IMR-90 (cell line): ENCODE measurements at regions not wholly inside any gene's neighbourhood (a gene's known extent, or its start where the extent isn't known, plus 50 kb on each side); places are given as distances from the start of the nearest gene placed in this dataset.
A peak's percentile ranks its signal among the peaks of the same experiment; 100 is the strongest.

Experiments used
- ATAC-seq: fragments of 200-7000 bp; cut with Tn5 transposase; 2 replicates; pipeline ENCODE4 v1.9.1; 2020; ENCODE audit warnings: low read depth, mild to moderate bottlenecking, moderate library complexity
- BruUV-seq: library from RNA; stranded (reverse); fragments of 400-500 nt; replicated peaks from 2 replicates; lab custom pipeline; 2021; lab: Mats Ljungman, UMichigan
- CTCF ChIA-PET: fragments of 300-600 bp; formaldehyde crosslinking; extraction: SDS; loops from one replicate; lab custom pipeline; 2021; ENCODE audit warnings: antibody characterized with exemption; lab: Yijun Ruan, JAX
- POLR2A ChIA-PET: fragments of 300-600 bp; sonication (Branson Sonifier 250); formaldehyde crosslinking; loops from one replicate; lab custom pipeline; 2022; ENCODE audit warnings: antibody characterized with exemption; ENCODE audit not compliant: unreplicated experiment; lab: Charles Lee
- DNase-seq: peaks from one replicate; pipeline ENCODE4 v3.0.0; 2013
- H2AFZ ChIP-seq: replicated peaks from 2 replicates; pipeline ENCODE3; 2013; ENCODE audit warnings: low read length, mild to moderate bottlenecking; ENCODE audit not compliant: poor library complexity
- H2AK5ac ChIP-seq: 2 replicates; pipeline ENCODE4 v1.6.1; 2013; ENCODE audit warnings: low read depth, low read length, inconsistent platforms
- H2AK9ac ChIP-seq: replicated peaks from 2 replicates; pipeline ENCODE3; 2013; ENCODE audit warnings: mild to moderate bottlenecking, low read depth, low read length, moderate library complexity; ENCODE audit not compliant: poor library complexity
- H2BK120ac ChIP-seq: 2 replicates; pipeline ENCODE4 v1.6.1; 2013; ENCODE audit warnings: low read depth, low read length, inconsistent platforms
- H2BK15ac ChIP-seq: 3 replicates; pipeline ENCODE4 v1.6.1; 2013; ENCODE audit warnings: low read depth, low read length, inconsistent platforms
- H2BK20ac ChIP-seq: 2 replicates; pipeline ENCODE4 v1.6.1; 2013; ENCODE audit warnings: low read depth, mild to moderate bottlenecking, inconsistent platforms, low read length, moderate library complexity
- H2BK5ac ChIP-seq: 2 replicates; pipeline ENCODE4 v1.6.1; 2013; ENCODE audit warnings: mild to moderate bottlenecking, low read depth, low read length, inconsistent platforms; ENCODE audit not compliant: poor library complexity, severe bottlenecking
- H3K14ac ChIP-seq: replicated peaks from 2 replicates; pipeline ENCODE4 v1.6.1; 2013; ENCODE audit warnings: low read depth, low read length, inconsistent platforms
- H3K18ac ChIP-seq: 2 replicates; pipeline ENCODE4 v1.6.1; 2013; ENCODE audit warnings: low read depth, low read length, control low read depth
- H3K23ac ChIP-seq: 2 replicates; pipeline ENCODE4 v1.6.1; 2013; ENCODE audit warnings: low read depth, low read length, inconsistent platforms
- H3K27ac ChIP-seq: 2 replicates; pipeline ENCODE4 v1.5.1; 2013; ENCODE audit warnings: mild to moderate bottlenecking, control low read depth, low read length; ENCODE audit not compliant: insufficient read depth
- H3K27me3 ChIP-seq: 2 replicates; pipeline ENCODE4 v1.6.1; 2013; ENCODE audit warnings: low read length; ENCODE audit not compliant: control insufficient read depth, insufficient read depth
- H3K36me3 ChIP-seq: 2 replicates; pipeline ENCODE4 v1.6.1; 2013; ENCODE audit warnings: low read length, mixed read lengths; ENCODE audit not compliant: control insufficient read depth, insufficient read depth
- H3K4ac ChIP-seq: 2 replicates; pipeline ENCODE4 v1.6.1; 2013; ENCODE audit warnings: low read depth, low read length, inconsistent platforms
- H3K4me1 ChIP-seq: 2 replicates; pipeline ENCODE4 v1.6.1; 2013; ENCODE audit warnings: low read length, mixed read lengths; ENCODE audit not compliant: control insufficient read depth, insufficient read depth
- H3K4me2 ChIP-seq: 2 replicates; pipeline ENCODE4 v1.6.1; 2013; ENCODE audit warnings: low read depth, mild to moderate bottlenecking, control low read depth, low read length, moderate library complexity
- H3K4me3 ChIP-seq: 2 replicates; pipeline ENCODE4 v1.5.1; 2013; ENCODE audit warnings: low read depth, mild to moderate bottlenecking, control low read depth, low read length, moderate library complexity; ENCODE audit not compliant: insufficient read depth
- H3K56ac ChIP-seq: 2 replicates; pipeline ENCODE4 v1.6.1; 2013; ENCODE audit warnings: low read length, inconsistent platforms; ENCODE audit not compliant: insufficient read depth; ENCODE audit errors: extremely low read depth
- H3K79me1 ChIP-seq, 2 experiments: 2 replicates each; pipeline ENCODE4 v1.6.1; 2013; ENCODE audit warnings: low read length in 2 of 2, inconsistent platforms in 1 of 2, low read depth in 1 of 2
- H3K9ac ChIP-seq: 2 replicates; pipeline ENCODE4 v1.6.1; 2013; ENCODE audit warnings: low read depth, low read length, control low read depth
- H3K9me1 ChIP-seq: 2 replicates; pipeline ENCODE4 v1.6.1; 2013; ENCODE audit warnings: low read length, inconsistent platforms; ENCODE audit not compliant: insufficient read depth
- H3K9me3 ChIP-seq: 2 replicates; pipeline ENCODE4 v1.6.1; 2013; ENCODE audit warnings: low read length; ENCODE audit not compliant: control insufficient read depth, insufficient read depth
- H4K20me1 ChIP-seq: 2 replicates; pipeline ENCODE4 v1.6.1; 2013; ENCODE audit warnings: low read length, inconsistent platforms; ENCODE audit not compliant: insufficient read depth
- H4K5ac ChIP-seq: 2 replicates; pipeline ENCODE4 v1.6.1; 2013; ENCODE audit warnings: mild to moderate bottlenecking, low read depth, low read length, control low read depth
- H4K8ac ChIP-seq, 2 experiments: 2 replicates each; pipeline ENCODE4 v1.6.1; 2013; ENCODE audit warnings: low read depth in 2 of 2, low read length in 2 of 2, control low read depth in 1 of 2, inconsistent platforms in 1 of 2
- H4K91ac ChIP-seq: 2 replicates; pipeline ENCODE4 v1.6.1; 2013; ENCODE audit warnings: low read depth, low read length, inconsistent platforms; ENCODE audit not compliant: insufficient read depth
- BHLHE40 ChIP-seq: fragments of 150-350 bp; IDR thresholded peaks from 2 replicates; pipeline ENCODE4 v1.6.1; 2016; ENCODE audit warnings: mild to moderate bottlenecking, low read depth, low read length
- CEBPB ChIP-seq: IDR thresholded peaks from 2 replicates; pipeline ENCODE4 v1.6.1; 2012; ENCODE audit warnings: low read depth, low read length, improper control_type of control experiment
- CHD1 ChIP-seq: IDR thresholded peaks from 2 replicates; pipeline ENCODE4 v1.6.1; 2012; ENCODE audit warnings: low read depth, low read length, improper control_type of control experiment
- FOS ChIP-seq: fragments of 150-350 bp; IDR thresholded peaks from 2 replicates; pipeline ENCODE4 v1.6.1; 2016; ENCODE audit warnings: low read depth, low read length
- MAFK ChIP-seq: IDR thresholded peaks from 2 replicates; pipeline ENCODE4 v1.6.1; 2012; ENCODE audit warnings: low read depth, low read length, improper control_type of control experiment
- MAZ ChIP-seq: IDR thresholded peaks from 2 replicates; pipeline ENCODE4 v1.6.1; 2012; ENCODE audit warnings: low read depth, mild to moderate bottlenecking, low read length, improper control_type of control experiment, moderate library complexity, borderline replicate concordance
- MXI1 ChIP-seq: IDR thresholded peaks from 2 replicates; pipeline ENCODE4 v1.6.1; 2012; ENCODE audit warnings: low read depth, mild to moderate bottlenecking, low read length, moderate library complexity, borderline replicate concordance
- NFE2L2 ChIP-seq: fragments of 150-350 bp; IDR thresholded peaks from 2 replicates; pipeline ENCODE4 v1.6.1; 2016; ENCODE audit warnings: low read depth, mild to moderate bottlenecking, low read length
- POLR2A ChIP-seq: IDR thresholded peaks from 2 replicates; pipeline ENCODE4 v1.6.1; 2012; ENCODE audit warnings: mild to moderate bottlenecking, low read depth, low read length
- RAD21 ChIP-seq: IDR thresholded peaks from 2 replicates; pipeline ENCODE4 v1.6.1; 2012; ENCODE audit warnings: low read length, improper control_type of control experiment
- RCOR1 ChIP-seq: IDR thresholded peaks from 2 replicates; pipeline ENCODE4 v1.6.1; 2012; ENCODE audit warnings: mild to moderate bottlenecking, low read length, improper control_type of control experiment; ENCODE audit not compliant: insufficient replicate concordance
- RFX5 ChIP-seq: IDR thresholded peaks from 2 replicates; pipeline ENCODE4 v1.8.0; 2012; ENCODE audit warnings: low read depth, mild to moderate bottlenecking, low read length, moderate library complexity
- SMC3 ChIP-seq: fragments of 150-350 bp; IDR thresholded peaks from 2 replicates; pipeline ENCODE4 v1.6.1; 2016; ENCODE audit warnings: low read depth, mild to moderate bottlenecking, antibody characterized with exemption, low read length, moderate library complexity
- dilution Hi-C: fragments of 300-500 bp; cut with HindIII; formaldehyde crosslinking; loops from one replicate; pipeline ENCODE4 v1.14.3; 2018; ENCODE audit warnings: low sequenced_read_pairs; ENCODE audit not compliant: unreplicated experiment
- in situ Hi-C: fragments of 300-500 bp; cut with MboI; formaldehyde crosslinking; loops from 3 replicates; pipeline ENCODE4 v1.14.3; 2019; ENCODE audit warnings: low sequenced_read_pairs, inconsistent platforms, mixed read lengths
- intact Hi-C: fragments of 100-400 bp; cut with micrococcal nuclease; formaldehyde crosslinking; loops from 2 replicates; pipeline ENCODE4 v1.10.0; 2022
- TF ChIP-seq, protein P1 (sequence below): conservative IDR thresholded peaks from 2 replicates; pipeline ENCODE4 v1.5.1; 2012; ENCODE audit warnings: mild to moderate bottlenecking, low read depth, low read length, improper control_type of control experiment
- TF ChIP-seq, protein P2 (sequence below): fragments of 150-350 bp; IDR thresholded peaks from 2 replicates; pipeline ENCODE4 v1.6.1; 2017; ENCODE audit warnings: mild to moderate bottlenecking, antibody characterized with exemption, low read length, low read depth
- TF ChIP-seq, protein P3 (sequence below): fragments of 150-350 bp; IDR thresholded peaks from 2 replicates; pipeline ENCODE4 v1.6.1; 2016; ENCODE audit warnings: low read depth, mild to moderate bottlenecking, low read length, moderate library complexity, borderline replicate concordance

DNA sequence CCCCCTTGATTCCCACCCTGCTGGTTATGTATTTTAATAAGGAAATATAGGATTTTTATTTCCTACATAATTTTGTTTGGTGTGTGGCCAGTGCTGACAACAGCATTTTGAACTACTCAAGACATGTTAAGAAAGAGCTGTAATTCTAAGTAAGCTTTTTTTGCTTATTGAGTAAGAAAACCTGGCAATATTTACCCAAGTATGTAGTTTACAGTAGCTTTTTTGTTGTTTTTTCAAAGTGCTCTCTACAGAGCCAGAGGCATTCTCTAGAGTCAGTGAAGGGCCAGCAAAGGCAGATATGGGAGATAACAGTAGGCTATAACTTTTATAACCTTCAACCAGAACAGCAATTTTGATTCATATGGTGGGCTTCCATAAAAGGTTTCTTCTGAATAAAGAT lies 63.2 kb upstream of the TMEM168 start:
- no peak overlapping the region for H2AK9ac ChIP-seq
- intact Hi-C loops, result no loop called here
- no peaks in the 10 kb centered on the region for H3K27me3 ChIP-seq
- TF ChIP-seq MXI1, result no peak
- TF ChIP-seq CHD1, result no peak
- TF ChIP-seq RAD21, result no peak
- TF ChIP-seq RFX5, result no peak
- TF ChIP-seq, protein P1, sequence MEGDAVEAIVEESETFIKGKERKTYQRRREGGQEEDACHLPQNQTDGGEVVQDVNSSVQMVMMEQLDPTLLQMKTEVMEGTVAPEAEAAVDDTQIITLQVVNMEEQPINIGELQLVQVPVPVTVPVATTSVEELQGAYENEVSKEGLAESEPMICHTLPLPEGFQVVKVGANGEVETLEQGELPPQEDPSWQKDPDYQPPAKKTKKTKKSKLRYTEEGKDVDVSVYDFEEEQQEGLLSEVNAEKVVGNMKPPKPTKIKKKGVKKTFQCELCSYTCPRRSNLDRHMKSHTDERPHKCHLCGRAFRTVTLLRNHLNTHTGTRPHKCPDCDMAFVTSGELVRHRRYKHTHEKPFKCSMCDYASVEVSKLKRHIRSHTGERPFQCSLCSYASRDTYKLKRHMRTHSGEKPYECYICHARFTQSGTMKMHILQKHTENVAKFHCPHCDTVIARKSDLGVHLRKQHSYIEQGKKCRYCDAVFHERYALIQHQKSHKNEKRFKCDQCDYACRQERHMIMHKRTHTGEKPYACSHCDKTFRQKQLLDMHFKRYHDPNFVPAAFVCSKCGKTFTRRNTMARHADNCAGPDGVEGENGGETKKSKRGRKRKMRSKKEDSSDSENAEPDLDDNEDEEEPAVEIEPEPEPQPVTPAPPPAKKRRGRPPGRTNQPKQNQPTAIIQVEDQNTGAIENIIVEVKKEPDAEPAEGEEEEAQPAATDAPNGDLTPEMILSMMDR, result no peak
- TF ChIP-seq MAFK, result no peak
- no peak for TF ChIP-seq CEBPB
- no peak for TF ChIP-seq POLR2A
- TF ChIP-seq FOS, result no peak
- no peak for TF ChIP-seq MAZ
- no peak for TF ChIP-seq SMC3
- TF ChIP-seq, protein P2, sequence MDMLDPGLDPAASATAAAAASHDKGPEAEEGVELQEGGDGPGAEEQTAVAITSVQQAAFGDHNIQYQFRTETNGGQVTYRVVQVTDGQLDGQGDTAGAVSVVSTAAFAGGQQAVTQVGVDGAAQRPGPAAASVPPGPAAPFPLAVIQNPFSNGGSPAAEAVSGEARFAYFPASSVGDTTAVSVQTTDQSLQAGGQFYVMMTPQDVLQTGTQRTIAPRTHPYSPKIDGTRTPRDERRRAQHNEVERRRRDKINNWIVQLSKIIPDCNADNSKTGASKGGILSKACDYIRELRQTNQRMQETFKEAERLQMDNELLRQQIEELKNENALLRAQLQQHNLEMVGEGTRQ, result no peak
- no peak for TF ChIP-seq RCOR1
- no peak for TF ChIP-seq BHLHE40
- TF ChIP-seq NFE2L2, result no peak
- TF ChIP-seq, protein P3, sequence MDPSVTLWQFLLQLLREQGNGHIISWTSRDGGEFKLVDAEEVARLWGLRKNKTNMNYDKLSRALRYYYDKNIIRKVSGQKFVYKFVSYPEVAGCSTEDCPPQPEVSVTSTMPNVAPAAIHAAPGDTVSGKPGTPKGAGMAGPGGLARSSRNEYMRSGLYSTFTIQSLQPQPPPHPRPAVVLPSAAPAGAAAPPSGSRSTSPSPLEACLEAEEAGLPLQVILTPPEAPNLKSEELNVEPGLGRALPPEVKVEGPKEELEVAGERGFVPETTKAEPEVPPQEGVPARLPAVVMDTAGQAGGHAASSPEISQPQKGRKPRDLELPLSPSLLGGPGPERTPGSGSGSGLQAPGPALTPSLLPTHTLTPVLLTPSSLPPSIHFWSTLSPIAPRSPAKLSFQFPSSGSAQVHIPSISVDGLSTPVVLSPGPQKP, result no peak
- H2BK20ac ChIP-seq, result no peak overlapping the region
- H3K9me1 ChIP-seq, result peaks cover 3% of the 10 kb centered on the region; the same call in 1 of the 2 replicates
- H3K79me1 ChIP-seq, result peaks cover 0 to 5% of the 10 kb centered on the region in 2 experiments; a peak in 2 of 4 replicates
- no peak overlapping the region for H2AK5ac ChIP-seq
- no peaks in the 10 kb centered on the region for H3K9me3 ChIP-seq
- in situ Hi-C loops, result no loop called here
- dilution Hi-C loops, result no loop called here
- H2BK120ac ChIP-seq, result no peak overlapping the region
- CTCF ChIA-PET, result no interaction called here
- no peak overlapping the region for H4K91ac ChIP-seq
- no peak overlapping the region for H3K18ac ChIP-seq
- H3K4ac ChIP-seq, result no peak overlapping the region
- H3K27ac ChIP-seq, result no peak overlapping the region
- H2BK5ac ChIP-seq, result no peak overlapping the region
- H2AFZ ChIP-seq, result no peak overlapping the region
- no peak overlapping the region for H3K9ac ChIP-seq
- no TSS peak for BruUV-seq
- no peaks in the 10 kb centered on the region; the same call in 1 of the 2 replicates for H3K36me3 ChIP-seq
- H3K14ac ChIP-seq, result no peak overlapping the region
- H2BK15ac ChIP-seq, result no peak overlapping the region
- H3K4me2 ChIP-seq, result no peak overlapping the region
- no peak overlapping the region for H3K4me3 ChIP-seq
- DNase-seq (no peak), ATAC-seq (peak; percentile 49)
- no peaks in the 10 kb centered on the region for H4K20me1 ChIP-seq
- H3K4me1 ChIP-seq, result no peaks in the 10 kb centered on the region
- no peak overlapping the region for H3K23ac ChIP-seq
- H4K5ac ChIP-seq, result no peak overlapping the region
- no peak overlapping the region for H4K8ac ChIP-seq
- H3K56ac ChIP-seq, result no peak overlapping the region
- POLR2A ChIA-PET, result no interaction called here
